Fibroblast of lung (primary cell): ENCODE measurements at regions not wholly inside any gene's neighbourhood (a gene's known extent, or its start where the extent isn't known, plus 50 kb on each side); places are given as distances from the start of the nearest gene placed in this dataset.

Experiments used
- DNase-seq, 2 donors: peaks; one replicate each; pipeline versions ENCODE4 v3.0.0 to v3.0.0-alpha.2; 2010; ENCODE audit warnings: low read depth in 2 of 2
- H2AFZ ChIP-seq: 2 replicates; pipeline ENCODE4 v1.5.1; 2012; ENCODE audit warnings: low read length, control low read depth, inconsistent platforms
- H3K27ac ChIP-seq: 2 replicates; pipeline ENCODE4 v1.5.1; 2011; ENCODE audit warnings: low read length, control low read depth; ENCODE audit not compliant: insufficient read depth
- H3K27me3 ChIP-seq: 2 replicates; pipeline ENCODE4 v1.5.1; 2011; ENCODE audit warnings: mild to moderate bottlenecking, low read length; ENCODE audit not compliant: control insufficient read depth, insufficient read depth
- H3K36me3 ChIP-seq: 2 replicates; pipeline ENCODE4 v1.5.1; 2011; ENCODE audit warnings: low read length; ENCODE audit not compliant: control insufficient read depth, insufficient read depth
- H3K4me1 ChIP-seq: 2 replicates; pipeline ENCODE4 v1.5.1; 2011; ENCODE audit warnings: low read length; ENCODE audit not compliant: control insufficient read depth, insufficient read depth; ENCODE audit errors: extremely low read depth
- H3K4me2 ChIP-seq: 2 replicates; pipeline ENCODE4 v1.5.1; 2011; ENCODE audit warnings: low read length, control low read depth; ENCODE audit not compliant: insufficient read depth; ENCODE audit errors: extremely low read depth
- H3K4me3 ChIP-seq, 4 experiments: fragments of 200-600 bp in 1 of 4; sonication (generic) in 1 of 4; replicated peaks in 1 of 4; 2 replicates each; pipeline ENCODE4 v1.5.1; 2011 to 2016; ENCODE audit warnings: low read length in 4 of 4, low read depth in 3 of 4, mild to moderate bottlenecking in 3 of 4, control low read depth in 2 of 4, inconsistent platforms in 1 of 4, mixed read lengths in 1 of 4; ENCODE audit not compliant: insufficient read depth in 1 of 4; ENCODE audit errors: control extremely low read depth in 1 of 4
- H3K79me2 ChIP-seq: 2 replicates; pipeline ENCODE4 v1.5.1; 2012; ENCODE audit warnings: mild to moderate bottlenecking, low read length, inconsistent platforms; ENCODE audit not compliant: control insufficient read depth, insufficient read depth
- H3K9ac ChIP-seq: 2 replicates; pipeline ENCODE4 v1.5.1; 2011; ENCODE audit warnings: mild to moderate bottlenecking, low read length, control low read depth; ENCODE audit not compliant: insufficient read depth
- H3K9me3 ChIP-seq: 2 replicates; pipeline ENCODE4 v1.5.1; 2012; ENCODE audit warnings: low read depth, low read length; ENCODE audit not compliant: control insufficient read depth, insufficient read depth
- H4K20me1 ChIP-seq: 2 replicates; pipeline ENCODE4 v1.5.1; 2011; ENCODE audit warnings: low read length; ENCODE audit not compliant: control insufficient read depth, insufficient read depth; ENCODE audit errors: extremely low read depth
- CTCF ChIP-seq, 2 donors: IDR thresholded peaks in 1 of 2; conservative IDR thresholded peaks in 1 of 2; 1 replicate in 1 of 2; 2 replicates in 1 of 2; pipeline ENCODE4 v1.5.1; 2011 to 2012; ENCODE audit warnings: low read length in 2 of 2, control low read depth in 1 of 2, inconsistent platforms in 1 of 2, low read depth in 1 of 2, mild to moderate bottlenecking in 1 of 2
- EZH2 ChIP-seq: IDR thresholded peaks from 2 replicates; pipeline ENCODE4 v1.5.1; 2012; ENCODE audit warnings: low read length, control low read depth, mild to moderate bottlenecking; ENCODE audit errors: missing control alignments

- H3K36me3 ChIP-seq = no peaks in the 10 kb centered on the region
- TF ChIP-seq EZH2 (no peak), CTCF (conservative IDR thresholded peaks at IDR 0.05 in 1 of 2, IDR thresholded peaks at IDR 0.05 in 1 of 2; ENCODE audit: low read depth in 1 of 2, low read length in 2 of 2) (no peak)
- no peaks in the 10 kb centered on the region for H3K79me2 ChIP-seq
- no peaks in the 10 kb centered on the region for H3K27me3 ChIP-seq
- no peak overlapping the region for H3K9ac ChIP-seq
- H3K4me3 ChIP-seq = no peak overlapping the region
- H3K4me2 ChIP-seq = no peak overlapping the region
- no peak for DNase-seq
- H3K4me1 ChIP-seq = no peaks in the 10 kb centered on the region
- no peaks in the 10 kb centered on the region for H3K9me3 ChIP-seq
- no peak overlapping the region for H2AFZ ChIP-seq
- H3K27ac ChIP-seq = no peak overlapping the region
- no peaks in the 10 kb centered on the region for H4K20me1 ChIP-seq
Measured at GRCh38 chr18:45349467-45349866, 265.8 kb upstream of the SLC14A2 start.

- H3K9me3 ChIP-seq = no peaks in the 10 kb centered on the region
- no peak overlapping the region for H3K27ac ChIP-seq
- H3K9ac ChIP-seq = no peak overlapping the region
- H3K4me3 ChIP-seq = no peak overlapping the region
- no peaks in the 10 kb centered on the region for H3K36me3 ChIP-seq
- H3K79me2 ChIP-seq = no peaks in the 10 kb centered on the region
- DNase-seq = no peak
- TF ChIP-seq EZH2 = no peak
- TF ChIP-seq CTCF (conservative IDR thresholded peaks at IDR 0.05 in 1 of 2, IDR thresholded peaks at IDR 0.05 in 1 of 2; ENCODE audit: low read depth in 1 of 2, low read length in 2 of 2) = no peak
- H3K27me3 ChIP-seq = no peaks in the 10 kb centered on the region
- no peaks in the 10 kb centered on the region for H3K4me1 ChIP-seq
- H4K20me1 ChIP-seq = no peaks in the 10 kb centered on the region
- no peak overlapping the region for H3K4me2 ChIP-seq
- H2AFZ ChIP-seq = no peak overlapping the region
Measured at GRCh38 chr18:45350404-45351156, 264.7 kb upstream of the SLC14A2 start.

GRCh38 chr18:45352874-45353273 is 262.4 kb upstream of the SLC14A2 start:
- no peaks in the 10 kb centered on the region for H4K20me1 ChIP-seq
- H3K79me2 ChIP-seq = no peaks in the 10 kb centered on the region
- no peaks in the 10 kb centered on the region for H3K27me3 ChIP-seq
- H3K27ac ChIP-seq = no peak overlapping the region
- H3K4me1 ChIP-seq = no peaks in the 10 kb centered on the region
- TF ChIP-seq CTCF (conservative IDR thresholded peaks at IDR 0.05 in 1 of 2, IDR thresholded peaks at IDR 0.05 in 1 of 2; ENCODE audit: low read depth in 1 of 2, low read length in 2 of 2) (no peak), EZH2 (no peak)
- H3K4me2 ChIP-seq = no peak overlapping the region
- H3K36me3 ChIP-seq = no peaks in the 10 kb centered on the region
- no peak overlapping the region for H2AFZ ChIP-seq
- no peaks in the 10 kb centered on the region for H3K9me3 ChIP-seq
- H3K4me3 ChIP-seq = no peak overlapping the region
- DNase-seq = no peak
- H3K9ac ChIP-seq = no peak overlapping the region
